ENCODE measurements at regions not wholly inside any gene's neighbourhood (a gene's known extent, or its start where the extent isn't known, plus 50 kb on each side); places are given as distances from the start of the nearest gene placed in this dataset.

GRCh38 chr12:87930033-87930432 lies 99.2 kb downstream of the C12orf50 start:
- TF ChIP-seq EZH2phosphoT487 (IDR thresholded peaks at IDR 0.05; ENCODE audit: insufficient read depth, low read depth) (no peak), EZH2 (IDR thresholded peaks at IDR 0.05; ENCODE audit: insufficient read depth, poor library complexity, severe bottlenecking) (no peak)
- WGBS, 2 experiments (ENCODE audit: low coverage in 1 of 2, low lambda C conversion rate in 2 of 2, missing lambda C conversion rate in 2 of 2): 15 to 20% methylated on average over 2 of the region's 2 CpGs
- H3K4me3 ChIP-seq: no peak overlapping the region
- H3F3A ChIP-seq (ENCODE audit: insufficient read depth): no peaks in the 10 kb centered on the region
- no peak overlapping the region for H3K27ac ChIP-seq
- no peaks in the 10 kb centered on the region for H3K36me3 ChIP-seq (ENCODE audit: low read depth)
- no peaks in the 10 kb centered on the region for H3K9me2 ChIP-seq (ENCODE audit: insufficient read depth)
- no peak overlapping the region for H2AFZ ChIP-seq
- no peak overlapping the region for H3K9ac ChIP-seq
- no peaks in the 10 kb centered on the region for H3K79me2 ChIP-seq (ENCODE audit: insufficient read depth)
- no peaks in the 10 kb centered on the region for H4K20me1 ChIP-seq (ENCODE audit: insufficient read depth)
- DNase-seq: peak; percentile 63
- no peaks in the 10 kb centered on the region for H3K27me3 ChIP-seq (replicated peaks; ENCODE audit: insufficient read depth)
- in situ Hi-C loops (cut with MboI): no loop called here
- no peaks in the 10 kb centered on the region for H3K9me3 ChIP-seq (ENCODE audit: low read depth)
- no peak overlapping the region for H3K4me2 ChIP-seq (ENCODE audit: unreplicated experiment)
- H3K4me1 ChIP-seq (ENCODE audit: insufficient read depth): no peaks in the 10 kb centered on the region

- Histone ChIP-seq H3K79me2 (ENCODE audit: insufficient read depth) (no peaks in the 10 kb centered on the region), H3K9me3 (ENCODE audit: low read depth) (no peaks in the 10 kb centered on the region), H3K9ac (no peak overlapping the region), H3K9me2 (ENCODE audit: insufficient read depth) (no peaks in the 10 kb centered on the region), H3K4me2 (ENCODE audit: unreplicated experiment) (no peak overlapping the region), H3K4me1 (ENCODE audit: insufficient read depth) (no peaks in the 10 kb centered on the region), H2AFZ (no peak overlapping the region), H3K36me3 (ENCODE audit: low read depth) (no peaks in the 10 kb centered on the region), H4K20me1 (ENCODE audit: insufficient read depth) (no peaks in the 10 kb centered on the region), H3K4me3 (no peak overlapping the region), H3F3A (ENCODE audit: insufficient read depth) (no peaks in the 10 kb centered on the region), H3K27me3 (replicated peaks; ENCODE audit: insufficient read depth) (0 out of 2 replicates have a peak, but pooled peaks cover 7% of the 10 kb centered on the region), H3K27ac (no peak overlapping the region)
- in situ Hi-C loops (cut with MboI): no loop called here
- WGBS, 2 experiments (ENCODE audit: low coverage in 1 of 2, low lambda C conversion rate in 2 of 2, missing lambda C conversion rate in 2 of 2): 35 to 39% methylated on average over 2 of the region's 2 CpGs
- TF ChIP-seq EZH2phosphoT487 (IDR thresholded peaks at IDR 0.05; ENCODE audit: insufficient read depth, low read depth) (no peak), EZH2 (IDR thresholded peaks at IDR 0.05; ENCODE audit: insufficient read depth, poor library complexity, severe bottlenecking) (no peak)
- no peak for DNase-seq
Measured at GRCh38 chr12:87929346-87929745, 99.9 kb downstream of the C12orf50 start.

GRCh38 chr12:87928031-87928430 lies 101.2 kb downstream of the C12orf50 start:
- no peaks in the 10 kb centered on the region for H3F3A ChIP-seq (ENCODE audit: insufficient read depth)
- H3K4me3 ChIP-seq: no peak overlapping the region
- no peaks in the 10 kb centered on the region for H3K79me2 ChIP-seq (ENCODE audit: insufficient read depth)
- 0% methylated on average over 1 of the region's 1 CpG for WGBS, 2 experiments (ENCODE audit: low coverage in 1 of 2, low lambda C conversion rate in 2 of 2, missing lambda C conversion rate in 2 of 2)
- in situ Hi-C loops (cut with MboI): no loop called here
- no peak for DNase-seq
- no peak overlapping the region for H3K9ac ChIP-seq
- H3K27ac ChIP-seq: no peak overlapping the region
- no peak overlapping the region for H3K4me2 ChIP-seq (ENCODE audit: unreplicated experiment)
- no peaks in the 10 kb centered on the region for H3K36me3 ChIP-seq (ENCODE audit: low read depth)
- no peaks in the 10 kb centered on the region for H3K9me3 ChIP-seq (ENCODE audit: low read depth)
- TF ChIP-seq EZH2 (IDR thresholded peaks at IDR 0.05; ENCODE audit: insufficient read depth, poor library complexity, severe bottlenecking) (no peak), EZH2phosphoT487 (IDR thresholded peaks at IDR 0.05; ENCODE audit: insufficient read depth, low read depth) (no peak)
- no peaks in the 10 kb centered on the region for H3K9me2 ChIP-seq (ENCODE audit: insufficient read depth)
- no peaks in the 10 kb centered on the region for H3K4me1 ChIP-seq (ENCODE audit: insufficient read depth)
- no peaks in the 10 kb centered on the region for H4K20me1 ChIP-seq (ENCODE audit: insufficient read depth)
- H2AFZ ChIP-seq: no peak overlapping the region
- 0 out of 2 replicates have a peak, but pooled peaks cover 15% of the 10 kb centered on the region for H3K27me3 ChIP-seq (replicated peaks; ENCODE audit: insufficient read depth)

- no peaks in the 10 kb centered on the region for H3K79me2 ChIP-seq (ENCODE audit: insufficient read depth)
- no peaks in the 10 kb centered on the region for H4K20me1 ChIP-seq (ENCODE audit: insufficient read depth)
- H3K27ac ChIP-seq: no peak overlapping the region
- H3K9me2 ChIP-seq (ENCODE audit: insufficient read depth): no peaks in the 10 kb centered on the region
- no peaks in the 10 kb centered on the region for H3K9me3 ChIP-seq (ENCODE audit: low read depth)
- H3K36me3 ChIP-seq (ENCODE audit: low read depth): no peaks in the 10 kb centered on the region
- 3% methylated on average over 2 of the region's 2 CpGs for WGBS, 2 experiments (ENCODE audit: low coverage in 1 of 2, low lambda C conversion rate in 2 of 2, missing lambda C conversion rate in 2 of 2)
- no peak overlapping the region for H3K4me3 ChIP-seq
- TF ChIP-seq EZH2 (IDR thresholded peaks at IDR 0.05; ENCODE audit: insufficient read depth, poor library complexity, severe bottlenecking) (no peak), EZH2phosphoT487 (IDR thresholded peaks at IDR 0.05; ENCODE audit: insufficient read depth, low read depth) (no peak)
- H3K4me1 ChIP-seq (ENCODE audit: insufficient read depth): no peaks in the 10 kb centered on the region
- in situ Hi-C loops (cut with MboI): no loop called here
- no peak for DNase-seq
- no peaks in the 10 kb centered on the region for H3F3A ChIP-seq (ENCODE audit: insufficient read depth)
- 0 out of 2 replicates have a peak, but pooled peaks cover 20% of the 10 kb centered on the region for H3K27me3 ChIP-seq (replicated peaks; ENCODE audit: insufficient read depth)
- H2AFZ ChIP-seq: no peak overlapping the region
- H3K9ac ChIP-seq: no peak overlapping the region
- no peak overlapping the region for H3K4me2 ChIP-seq (ENCODE audit: unreplicated experiment)
Measured at GRCh38 chr12:87925021-87925420, 104.2 kb downstream of the C12orf50 start.

- in situ Hi-C loops (cut with MboI): no loop called here
- Histone ChIP-seq H3K9me3 (ENCODE audit: low read depth) (no peaks in the 10 kb centered on the region), H3K4me1 (ENCODE audit: insufficient read depth) (no peaks in the 10 kb centered on the region), H3K9me2 (ENCODE audit: insufficient read depth) (no peaks in the 10 kb centered on the region), H3K27me3 (replicated peaks; ENCODE audit: insufficient read depth) (0 out of 2 replicates have a peak, but pooled peaks cover 20% of the 10 kb centered on the region), H3F3A (ENCODE audit: insufficient read depth) (no peaks in the 10 kb centered on the region), H3K27ac (no peak overlapping the region), H4K20me1 (ENCODE audit: insufficient read depth) (no peaks in the 10 kb centered on the region), H3K4me2 (ENCODE audit: unreplicated experiment) (no peak overlapping the region), H3K79me2 (ENCODE audit: insufficient read depth) (no peaks in the 10 kb centered on the region), H3K36me3 (ENCODE audit: low read depth) (no peaks in the 10 kb centered on the region), H3K4me3 (no peak overlapping the region), H3K9ac (no peak overlapping the region), H2AFZ (no peak overlapping the region)
- TF ChIP-seq EZH2phosphoT487 (IDR thresholded peaks at IDR 0.05; ENCODE audit: insufficient read depth, low read depth) (no peak), EZH2 (IDR thresholded peaks at IDR 0.05; ENCODE audit: insufficient read depth, poor library complexity, severe bottlenecking) (no peak)
- DNase-seq: no peak
Measured at GRCh38 chr12:87924149-87924548, 105.1 kb downstream of the C12orf50 start.
